H1 (cell line): ENCODE measurements at regions not wholly inside any gene's neighbourhood (a gene's known extent, or its start where the extent isn't known, plus 50 kb on each side); places are given as distances from the start of the nearest gene placed in this dataset.

Experiments
- CTCF ChIA-PET: fragments of 300-600 bp; sonication (Branson Sonifier 250); formaldehyde crosslinking; loops from one replicate; lab custom pipeline; 2021; ENCODE audit not compliant: partially characterized antibody; lab: Charles Lee
- POLR2A ChIA-PET: fragments of 300-600 bp; sonication (Branson Sonifier 250); formaldehyde crosslinking; loops from one replicate; lab custom pipeline; 2021; ENCODE audit warnings: inconsistent platforms; ENCODE audit not compliant: partially characterized antibody; lab: Charles Lee
- DNase-seq, 2 experiments: peaks; one replicate each; pipeline versions ENCODE4 v3.0.0 to v3.0.0-alpha.2; 2010 to 2022; ENCODE audit warnings: low spot score in 2 of 2, low read depth in 1 of 2, mixed read lengths in 1 of 2
- FAIRE-seq: peaks from 2 replicates; lab custom pipeline; 2011; peaks lifted over from hg19 to GRCh38; lab: Jason Lieb, UNC
- H2AFZ ChIP-seq: 2 replicates; pipeline ENCODE4 v1.8.1; 2012; ENCODE audit warnings: low read length, inconsistent platforms
- H2AK5ac ChIP-seq: 2 replicates; pipeline ENCODE4 v1.6.1; 2013; ENCODE audit warnings: low read depth, low read length
- H2BK120ac ChIP-seq: replicated peaks from 2 replicates; pipeline ENCODE3; 2013; ENCODE audit warnings: low read depth, low read length, inconsistent platforms
- H2BK12ac ChIP-seq: 2 replicates; pipeline ENCODE4 v1.6.1; 2013; ENCODE audit warnings: low read depth, low read length
- H2BK15ac ChIP-seq: 2 replicates; pipeline ENCODE4 v1.6.1; 2013; ENCODE audit warnings: low read length
- H2BK20ac ChIP-seq: 2 replicates; pipeline ENCODE4 v1.6.1; 2013; ENCODE audit warnings: low read length
- H2BK5ac ChIP-seq: 2 replicates; pipeline ENCODE4 v1.6.1; 2013; ENCODE audit warnings: low read depth, low read length
- H3K14ac ChIP-seq: 2 replicates; pipeline ENCODE4 v1.6.1; 2013; ENCODE audit warnings: inconsistent platforms; ENCODE audit not compliant: insufficient read length
- H3K18ac ChIP-seq: 2 replicates; pipeline ENCODE4 v1.6.1; 2013; ENCODE audit warnings: low read length; ENCODE audit errors: extremely low read depth
- H3K23ac ChIP-seq: 2 replicates; pipeline ENCODE4 v1.6.1; 2013; ENCODE audit warnings: inconsistent platforms; ENCODE audit not compliant: insufficient read length
- H3K23me2 ChIP-seq: 2 replicates; pipeline ENCODE4 v1.6.1; 2013; ENCODE audit warnings: low read depth, low read length
- H3K27ac ChIP-seq: 2 replicates; pipeline ENCODE4 v1.6.1; 2011; ENCODE audit warnings: low read depth, low read length, inconsistent platforms
- H3K27me3 ChIP-seq, 4 experiments: replicated peaks in 1 of 4; 1 replicate in 1 of 4; 2 replicates in 3 of 4; pipeline versions ENCODE4 v1.6.1 to v1.8.1; 2011 to 2013; ENCODE audit warnings: low read length in 3 of 4, mild to moderate bottlenecking in 3 of 4, inconsistent platforms in 2 of 4, mixed read lengths in 2 of 4, moderate library complexity in 1 of 4; ENCODE audit not compliant: control insufficient read depth in 3 of 4, insufficient read depth in 3 of 4; ENCODE audit errors: extremely low read depth in 1 of 4
- H3K36me3 ChIP-seq, 4 experiments: 2 replicates each; pipeline versions ENCODE4 v1.6.1 to v1.8.1; 2011 to 2013; ENCODE audit warnings: mild to moderate bottlenecking in 4 of 4, low read length in 3 of 4, moderate library complexity in 2 of 4, control low read depth in 1 of 4, inconsistent platforms in 1 of 4; ENCODE audit not compliant: insufficient read depth in 4 of 4, control insufficient read depth in 2 of 4
- H3K4ac ChIP-seq: replicated peaks from 2 replicates; pipeline ENCODE3; 2013; ENCODE audit warnings: low read length, low read depth, mixed read lengths, inconsistent platforms; ENCODE audit not compliant: insufficient read length
- H3K4me1 ChIP-seq, 4 experiments: replicated peaks in 1 of 4; 1 replicate in 1 of 4; 2 replicates in 3 of 4; pipeline versions ENCODE4 v1.6.1 to v1.8.1; 2011 to 2013; ENCODE audit warnings: low read length in 3 of 4, inconsistent platforms in 2 of 4, mixed read lengths in 1 of 4; ENCODE audit not compliant: insufficient read depth in 4 of 4, control insufficient read depth in 3 of 4
- H3K4me2 ChIP-seq, 2 experiments: 2 replicates each; pipeline versions ENCODE4 v1.6.1 to v1.8.1; 2011 to 2013; ENCODE audit warnings: low read depth in 2 of 2, low read length in 2 of 2, control low read depth in 1 of 2, inconsistent platforms in 1 of 2, mild to moderate bottlenecking in 1 of 2; ENCODE audit not compliant: insufficient read depth in 1 of 2
- H3K4me3 ChIP-seq, 4 experiments: fragments of 200-600, 300-600 bp in 1 of 4; sonication (generic), shearing (Covaris generic), sonication (Bioruptor Twin) in 1 of 4; 2 replicates each; pipeline versions ENCODE4 v1.5.1 to v1.8.1; 2011 to 2016; ENCODE audit warnings: low read length in 4 of 4, low read depth in 3 of 4, control low read depth in 2 of 4, inconsistent platforms in 2 of 4, mild to moderate bottlenecking in 2 of 4, mixed read lengths in 1 of 4, moderate library complexity in 1 of 4; ENCODE audit not compliant: insufficient read depth in 2 of 4; ENCODE audit errors: extremely low read depth in 1 of 4
- H3K56ac ChIP-seq: replicated peaks from 2 replicates; pipeline ENCODE3; 2013; ENCODE audit warnings: low read depth, mild to moderate bottlenecking, mixed read lengths, low read length, inconsistent platforms; ENCODE audit not compliant: insufficient read length
- H3K79me1 ChIP-seq: 2 replicates; pipeline ENCODE4 v1.6.1; 2013; ENCODE audit warnings: low read depth, low read length, control low read depth
- H3K79me2 ChIP-seq, 2 experiments: 2 replicates each; pipeline versions ENCODE4 v1.6.1 to v1.8.1; 2012 to 2013; ENCODE audit warnings: low read length in 2 of 2, mild to moderate bottlenecking in 2 of 2, inconsistent platforms in 1 of 2; ENCODE audit not compliant: insufficient read depth in 2 of 2, control insufficient read depth in 1 of 2
- H3K9ac ChIP-seq, 4 experiments: replicated peaks in 1 of 4; 1 replicate in 1 of 4; 2 replicates in 3 of 4; pipeline versions ENCODE4 v1.6.1 to v1.8.1; 2011 to 2013; ENCODE audit warnings: low read depth in 3 of 4, low read length in 3 of 4, control low read depth in 2 of 4, mild to moderate bottlenecking in 2 of 4, moderate library complexity in 2 of 4, inconsistent platforms in 1 of 4; ENCODE audit errors: extremely low read depth in 1 of 4
- H3K9me3 ChIP-seq, 2 experiments: 2 replicates each; pipeline versions ENCODE4 v1.6.1 to v1.8.1; 2012 to 2013; ENCODE audit warnings: mild to moderate bottlenecking in 2 of 2, moderate library complexity in 2 of 2, control low read depth in 1 of 2, inconsistent platforms in 1 of 2, low read depth in 1 of 2, low read length in 1 of 2, mixed read lengths in 1 of 2; ENCODE audit not compliant: insufficient read depth in 2 of 2
- H4K20me1 ChIP-seq, 2 experiments: replicated peaks in 1 of 2; 2 replicates each; pipeline versions ENCODE3 to v1.8.1; 2011 to 2013; ENCODE audit warnings: inconsistent platforms in 2 of 2, low read length in 2 of 2, mild to moderate bottlenecking in 1 of 2; ENCODE audit not compliant: insufficient read depth in 2 of 2, control insufficient read depth in 1 of 2
- H4K5ac ChIP-seq: 2 replicates; pipeline ENCODE4 v1.6.1; 2013; ENCODE audit warnings: low read length, low read depth, mixed read lengths, inconsistent platforms; ENCODE audit not compliant: insufficient read length
- H4K8ac ChIP-seq: 2 replicates; pipeline ENCODE4 v1.8.0; 2013; ENCODE audit warnings: mild to moderate bottlenecking, moderate library complexity, low read length, inconsistent platforms; ENCODE audit not compliant: insufficient read depth; ENCODE audit errors: extremely low read depth
- H4K91ac ChIP-seq: replicated peaks from 2 replicates; pipeline ENCODE3; 2013; ENCODE audit warnings: low read length, mixed read lengths, inconsistent platforms; ENCODE audit not compliant: insufficient read length
- BCL11A ChIP-seq, 2 experiments: IDR thresholded peaks; one replicate each; pipeline ENCODE4 v1.6.1; 2011; ENCODE audit warnings: low read depth in 2 of 2, low read length in 2 of 2, mild to moderate bottlenecking in 2 of 2
- CTBP2 ChIP-seq: IDR thresholded peaks from 2 replicates; pipeline ENCODE4 v1.7.0; 2011; ENCODE audit warnings: borderline replicate concordance, mild to moderate bottlenecking, moderate library complexity, mixed read lengths, low read length; ENCODE audit not compliant: insufficient read depth, insufficient read length
- EP300 ChIP-seq, 2 experiments: IDR thresholded peaks; 1 replicate in 1 of 2; 2 replicates in 1 of 2; pipeline ENCODE4 v1.6.1; 2011 to 2012; ENCODE audit warnings: low read depth in 2 of 2, low read length in 2 of 2, mild to moderate bottlenecking in 2 of 2, borderline replicate concordance in 1 of 2, inconsistent platforms in 1 of 2, moderate library complexity in 1 of 2
- HDAC2 ChIP-seq, 2 experiments: fragments of 300-600 bp in 1 of 2; sonication (generic) in 1 of 2; IDR thresholded peaks; 2 replicates each; pipeline ENCODE4 v1.6.1; 2011 to 2012; ENCODE audit warnings: low read depth in 2 of 2, low read length in 2 of 2, mild to moderate bottlenecking in 2 of 2, moderate library complexity in 2 of 2, borderline replicate concordance in 1 of 2, inconsistent platforms in 1 of 2
- JUND ChIP-seq: IDR thresholded peaks from 2 replicates; pipeline ENCODE4 v1.6.1; 2011; ENCODE audit warnings: mild to moderate bottlenecking, improper control_type of control experiment, low read length
- KDM1A ChIP-seq: fragments of 200-600, 300-600 bp; sonication (generic); IDR thresholded peaks from 2 replicates; pipeline ENCODE4 v1.7.1; 2016; ENCODE audit warnings: mild to moderate bottlenecking, low read length, borderline replicate concordance
- KDM4A ChIP-seq: IDR thresholded peaks from one replicate; pipeline ENCODE4 v1.7.1; 2012; ENCODE audit warnings: low read depth, mild to moderate bottlenecking, moderate library complexity, low read length, inconsistent platforms; ENCODE audit not compliant: severe bottlenecking
- MAFK ChIP-seq: IDR thresholded peaks from 2 replicates; pipeline ENCODE4 v1.6.1; 2012; ENCODE audit warnings: low read depth, mild to moderate bottlenecking, improper control_type of control experiment, low read length
- PHF8 ChIP-seq: fragments of 200-600 bp; sonication (generic); conservative IDR thresholded peaks from 2 replicates; pipeline ENCODE4 v1.7.1; 2012; ENCODE audit warnings: low read depth, mild to moderate bottlenecking, inconsistent platforms, low read length, moderate library complexity
- RAD21 ChIP-seq, 2 experiments: IDR thresholded peaks in 1 of 2; conservative IDR thresholded peaks in 1 of 2; 2 replicates each; pipeline ENCODE4 v1.6.1; 2011; ENCODE audit warnings: low read depth in 2 of 2, low read length in 2 of 2, improper control_type of control experiment in 1 of 2, inconsistent platforms in 1 of 2, mild to moderate bottlenecking in 1 of 2, moderate library complexity in 1 of 2
- TAF1 ChIP-seq: IDR thresholded peaks from 2 replicates; pipeline ENCODE4 v1.6.1; 2011; ENCODE audit warnings: mild to moderate bottlenecking, low read depth, low read length
- WGBS, 2 experiments: shearing (Covaris generic) in 1 of 2; methylation state at CpG; one replicate each; pipeline versions ENCODE4 v1.1.6 to v1.1.7; 2013 to 2015; ENCODE audit warnings: low lambda C conversion rate in 2 of 2, mixed read lengths in 2 of 2, inconsistent platforms in 1 of 2, low coverage in 1 of 2, missing lambda C conversion rate in 1 of 2; ENCODE audit not compliant: insufficient replicate concordance in 2 of 2, insufficient coverage in 1 of 2, insufficient read length in 1 of 2; ENCODE audit errors: extremely low coverage in 1 of 2, missing lambda C conversion rate in 1 of 2; 5-methylcytosine and 5-hydroxymethylcytosine counted together

- Histone ChIP-seq H4K8ac (peak overlapping the region; percentile 78; the same call in 1 of the 2 replicates), H3K4me2 (no peak overlapping the region), H2AFZ (no peak overlapping the region), H2BK120ac (no peak overlapping the region), H2AK5ac (no peak overlapping the region), H3K23me2 (no peaks in the 10 kb centered on the region), H3K18ac (no peak overlapping the region), H3K56ac (no peak overlapping the region), H3K79me1 (no peaks in the 10 kb centered on the region), H3K4ac (no peak overlapping the region), H2BK5ac (no peak overlapping the region), H2BK15ac (no peak overlapping the region), H2BK12ac (no peak overlapping the region), H3K23ac (no peak overlapping the region), H4K91ac (no peak overlapping the region), H4K5ac (no peak overlapping the region), H3K79me2 (no peaks in the 10 kb centered on the region), H3K9ac (no peak overlapping the region), H3K4me3 (no peak overlapping the region), H3K9me3 (no peaks in the 10 kb centered on the region), H4K20me1 (no peaks in the 10 kb centered on the region), H3K14ac (no peak overlapping the region), H3K27ac (no peak overlapping the region), H2BK20ac (peak overlapping the region; percentile 80; the same call in 1 of the 2 replicates), H3K27me3 (no peaks in the 10 kb centered on the region), H3K4me1 (peaks cover 0 to 4% (median 2%) of the 10 kb centered on the region in 4 experiments; a peak in 3 of 7 replicates), H3K36me3 (no peaks in the 10 kb centered on the region)
- DNase-seq (no peak), FAIRE-seq (no peak)
- WGBS, 2 experiments = 88% methylated on average over 25 of the region's 26 CpGs; no CpG with 5 or more reads in 1 of the 2 experiments
- POLR2A ChIA-PET = interaction anchor here (0.9 to 1.8 kb wide), 3 partner anchors 12 to 27 kb away, joined by 3 to 4 read pairs (median 3); no protein-coding TSS in a partner anchor
- CTCF ChIA-PET = interaction anchor here (0.6 to 2.1 kb wide), 7 partner anchors 9 to 273 kb away, joined by 3 to 8 read pairs (median 3); no protein-coding TSS in a partner anchor
- TF ChIP-seq TAF1 = no peak
- TF ChIP-seq BCL11A (IDR thresholded peaks at IDR 0.05; ENCODE audit: low read depth in 2 of 2, low read length in 2 of 2) = no peak
- TF ChIP-seq PHF8 = no peak
- no peak for TF ChIP-seq MAFK
- no peak for TF ChIP-seq EP300 (IDR thresholded peaks at IDR 0.05; ENCODE audit: borderline replicate concordance in 1 of 2, low read depth in 2 of 2, low read length in 2 of 2)
- no peak for TF ChIP-seq JUND
- TF ChIP-seq KDM4A = no peak
- TF ChIP-seq RAD21 (IDR thresholded peaks at IDR 0.05 in 1 of 2, conservative IDR thresholded peaks at IDR 0.05 in 1 of 2; ENCODE audit: low read depth in 2 of 2, low read length in 2 of 2) = no peak
- no peak for TF ChIP-seq HDAC2 (IDR thresholded peaks at IDR 0.05; ENCODE audit: borderline replicate concordance in 1 of 2, low read depth in 2 of 2, low read length in 2 of 2)
- TF ChIP-seq KDM1A = no peak
- TF ChIP-seq CTBP2 = no peak
These were observed 260.1 kb downstream of the PARN start for GRCh38 chr16:14369734-14370598.
